NAMALWA (cell line): ENCODE measurements at regions not wholly inside any gene's neighbourhood (a gene's known extent, or its start where the extent isn't known, plus 50 kb on each side); places are given as distances from the start of the nearest gene placed in this dataset.

Experiments used
- DNase-seq: peaks from one replicate; pipeline ENCODE4 v3.0.0-alpha.2; 2015; ENCODE audit warnings: low spot score

GRCh38 chr14:31965735-31966598, 111.1 kb upstream of the ARHGAP5 start:
- DNase-seq, result no peak

DNA sequence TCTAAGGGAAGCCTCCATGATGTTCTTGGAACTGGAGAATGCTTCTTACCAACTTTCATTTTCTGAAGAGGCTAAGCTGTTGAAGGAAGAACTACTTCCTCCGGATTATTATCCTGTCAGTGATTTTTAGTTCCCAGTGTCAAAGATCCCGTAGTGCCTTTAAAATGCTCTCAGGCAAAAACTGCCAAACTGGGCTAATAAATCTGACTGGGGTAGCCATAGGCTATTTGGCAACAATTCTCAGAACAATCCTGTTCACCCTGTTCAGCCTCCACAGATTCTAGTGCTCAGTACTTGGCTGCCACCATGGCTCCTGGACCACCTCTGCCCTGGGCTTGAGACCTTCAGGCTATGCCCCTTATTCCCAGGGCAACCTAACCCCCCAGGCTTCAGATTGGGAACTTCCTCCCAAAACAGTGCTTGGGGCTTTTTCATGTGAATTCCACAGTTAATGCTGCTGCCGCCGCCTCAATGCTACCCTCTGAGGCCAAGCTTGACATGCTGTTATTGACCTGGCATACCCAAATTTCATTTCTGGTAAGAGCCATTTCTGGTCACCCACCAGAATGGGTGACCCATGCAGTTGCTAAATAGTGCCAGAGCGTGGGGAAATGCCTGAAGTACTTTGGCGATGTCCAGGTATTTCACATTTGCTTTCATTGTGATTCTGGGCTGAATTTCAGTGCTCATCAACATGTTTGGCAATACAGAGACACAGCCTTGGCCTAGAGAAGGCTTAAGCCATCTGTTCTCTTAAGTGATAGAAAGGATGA, 110.0 kb upstream of the ARHGAP5 start:
- DNase-seq, result no peak

GRCh38 chr14:31967669-31967975, 109.5 kb upstream of the ARHGAP5 start:
- DNase-seq, result no peak

GRCh38 chr14:31968107-31968810, 108.8 kb upstream of the ARHGAP5 start:
- DNase-seq, result no peak

DNA sequence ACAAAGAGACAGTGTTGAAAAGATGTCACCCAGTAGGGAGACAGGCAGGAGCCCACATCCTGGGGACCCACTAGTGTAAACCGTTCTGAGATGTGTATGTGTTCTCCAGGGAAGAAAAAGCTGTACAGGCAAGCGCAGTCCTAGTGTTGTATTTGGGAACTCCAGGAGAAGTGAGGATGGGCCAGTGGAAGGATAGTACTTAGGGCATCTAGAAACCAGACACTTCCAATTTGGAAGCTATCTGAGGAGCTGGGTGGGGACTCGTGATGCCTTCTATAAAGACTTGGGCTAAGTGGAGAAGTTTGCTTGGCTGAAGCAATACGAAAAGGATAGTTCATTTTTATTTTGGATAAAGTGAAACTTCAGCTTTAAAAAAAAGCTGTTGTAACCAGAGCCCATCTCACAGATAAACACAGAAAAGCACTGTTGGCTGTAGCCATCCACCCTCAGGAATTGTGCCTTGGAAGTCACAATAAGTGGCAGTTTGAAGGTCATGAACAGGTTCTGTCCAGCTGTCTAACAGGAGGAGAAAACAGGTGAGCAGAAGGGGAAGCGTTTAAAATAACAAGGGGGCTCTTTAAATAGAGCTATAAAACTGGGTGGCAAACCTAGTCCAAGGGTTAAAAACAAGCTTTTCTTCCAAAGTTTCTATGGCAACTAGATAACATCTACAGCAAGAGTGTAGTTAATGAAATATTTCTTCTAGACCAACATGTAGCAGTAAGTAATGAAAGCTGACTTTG, 108.0 kb upstream of the ARHGAP5 start:
- no peak for DNase-seq

DNA sequence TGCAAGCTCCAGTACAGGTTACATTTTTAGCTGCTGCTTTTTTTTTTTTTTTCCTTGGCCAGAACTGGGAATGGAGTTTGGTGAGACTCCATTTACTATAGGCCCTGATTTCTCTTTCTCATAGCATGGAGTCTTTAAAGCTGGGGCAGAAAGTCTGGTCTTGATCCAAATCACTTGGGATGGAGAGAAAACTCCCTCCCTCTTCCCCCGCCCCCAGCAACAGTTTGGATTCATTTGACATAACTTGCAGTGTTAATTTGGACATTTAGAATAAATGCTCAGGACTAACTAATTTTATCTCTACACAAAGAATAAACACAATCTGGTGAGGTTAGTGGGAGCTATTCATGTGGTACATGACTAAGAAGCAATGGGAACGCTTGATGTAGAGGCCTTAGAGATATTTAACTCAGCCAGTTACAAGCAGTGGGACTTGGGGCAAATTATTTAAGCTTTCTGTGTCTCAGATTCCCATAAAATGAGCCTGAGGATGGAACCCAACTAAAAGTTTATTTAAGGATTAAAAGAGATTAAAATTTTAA, 107.3 kb upstream of the ARHGAP5 start:
- no peak for DNase-seq

GRCh38 chr14:31970744-31971143, 106.4 kb upstream of the ARHGAP5 start:
- no peak for DNase-seq

DNA sequence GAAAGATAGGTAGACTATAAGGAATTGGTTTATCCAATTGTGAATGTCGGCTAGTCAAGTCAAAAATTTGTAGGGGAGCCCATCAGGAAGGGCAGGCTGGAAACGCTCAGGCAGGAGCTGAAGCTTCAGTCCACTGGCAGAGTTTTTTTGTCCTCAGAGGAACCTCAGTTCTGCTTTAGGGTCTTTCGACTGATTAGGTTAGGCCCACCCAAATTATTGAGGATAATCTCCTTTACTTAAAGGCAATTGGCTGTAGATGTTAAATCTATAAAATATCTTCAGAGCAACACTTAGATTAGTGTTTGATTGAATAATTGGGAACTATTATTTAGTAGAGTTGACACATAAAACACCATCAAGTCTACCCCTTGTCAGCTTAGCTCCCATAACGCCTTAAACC, 105.5 kb upstream of the ARHGAP5 start:
- DNase-seq, result no peak

GRCh38 chr14:31977001-31977556, 100.0 kb upstream of the ARHGAP5 start:
- no peak for DNase-seq

- DNase-seq, result no peak
Measured at GRCh38 chr14:31978423-31978822, 98.7 kb upstream of the ARHGAP5 start.

- DNase-seq, result no peak
Measured at GRCh38 chr14:31982642-31983041, 94.5 kb upstream of the ARHGAP5 start.

GRCh38 chr14:31986405-31986804, 90.7 kb upstream of the ARHGAP5 start:
- no peak for DNase-seq

GRCh38 chr14:31987721-31988120, 89.4 kb upstream of the ARHGAP5 start:
- DNase-seq, result no peak

DNA sequence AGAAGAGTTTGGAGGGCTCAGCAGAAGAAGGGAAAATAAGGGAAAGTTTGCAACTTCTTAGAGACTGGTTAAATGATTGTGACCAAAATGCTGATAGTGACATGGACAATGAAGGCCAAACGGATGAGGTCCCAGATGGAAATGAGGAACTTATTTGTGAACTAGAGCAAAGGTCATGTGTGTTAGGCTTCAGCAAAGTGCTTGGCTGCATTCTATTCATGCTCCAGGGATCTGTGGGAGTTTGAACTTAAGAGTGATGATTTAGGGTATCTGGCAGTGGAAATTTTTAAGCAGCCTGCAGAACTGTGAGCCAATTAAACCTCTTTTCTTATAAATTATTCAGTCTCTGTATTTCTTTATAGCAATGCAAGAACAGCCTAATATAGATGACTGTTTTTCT, 88.9 kb upstream of the ARHGAP5 start:
- no peak for DNase-seq

- DNase-seq, result no peak
Measured at GRCh38 chr14:31990183-31990857, 86.8 kb upstream of the ARHGAP5 start.

DNA sequence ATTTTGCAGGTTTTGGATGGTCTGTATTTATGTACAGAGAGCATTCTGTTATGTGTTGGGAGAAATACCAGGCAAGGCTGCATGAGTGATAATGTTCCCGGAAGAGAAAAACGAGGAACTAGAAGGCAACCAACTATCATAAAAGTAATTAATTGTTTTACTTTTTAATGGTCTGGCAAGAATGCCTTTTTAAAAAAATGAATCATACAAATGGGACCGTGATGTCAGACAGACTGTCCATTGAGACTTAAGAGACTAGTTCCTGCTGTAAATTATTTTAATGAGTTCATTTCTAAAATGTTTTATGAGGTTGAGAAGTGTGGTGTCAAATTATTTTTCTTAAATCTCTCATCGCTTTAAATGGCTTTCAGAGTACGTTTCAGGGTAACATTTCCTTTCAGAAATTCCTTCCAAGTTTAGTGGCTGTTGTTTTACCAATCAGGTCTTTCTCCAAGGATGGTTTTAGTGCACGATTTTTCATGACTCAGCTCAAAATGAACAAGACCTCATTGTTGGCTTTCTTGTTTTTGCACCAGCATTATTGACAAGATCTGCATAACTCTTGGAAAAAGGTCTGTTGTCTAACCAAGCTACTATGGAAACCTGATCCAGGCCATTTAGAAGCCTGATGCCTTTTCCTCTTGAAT, 86.1 kb upstream of the ARHGAP5 start:
- DNase-seq, result no peak

GRCh38 chr14:31992011-31992447, 85.1 kb upstream of the ARHGAP5 start:
- no peak for DNase-seq

- DNase-seq, result no peak
Measured at GRCh38 chr14:31993521-31993951, 83.6 kb upstream of the ARHGAP5 start.

DNA sequence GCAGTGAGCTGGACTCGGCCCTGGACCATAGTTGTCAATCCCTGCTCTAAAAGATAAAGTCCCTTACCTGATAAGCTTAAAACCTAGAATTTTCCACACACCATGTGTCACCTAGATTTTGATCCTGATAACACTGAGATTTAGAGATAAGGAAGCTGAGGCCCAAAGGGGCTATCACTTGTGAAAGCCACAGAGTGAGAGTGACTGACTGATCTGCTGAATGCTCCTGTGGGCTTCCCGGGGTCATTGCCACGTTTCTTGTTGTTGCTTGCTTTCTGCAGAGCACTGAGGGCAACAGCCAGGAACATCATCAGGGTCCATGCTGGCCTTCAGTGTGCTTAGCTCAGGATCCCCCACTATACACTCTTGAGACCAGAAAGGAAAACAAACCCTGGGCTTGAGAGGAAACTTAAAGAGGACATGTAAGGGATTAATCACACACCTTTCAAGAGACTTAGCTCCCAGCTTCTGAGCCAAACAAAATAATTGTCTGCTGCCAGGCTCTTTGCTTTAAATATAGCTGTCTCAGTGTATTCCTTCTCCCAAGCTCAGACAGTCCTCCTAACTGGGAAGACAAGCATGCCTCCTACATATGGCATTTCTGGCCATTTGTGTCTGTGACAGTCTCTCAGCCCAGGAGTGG, 82.6 kb upstream of the ARHGAP5 start:
- DNase-seq, result no peak

GRCh38 chr14:32003585-32003984, 73.5 kb upstream of the ARHGAP5 start:
- DNase-seq, result no peak
